Stimulated activated CD4-positive, alpha-beta T cell treated with anti-CD3 and anti-CD28 coated beads, Interleukin-4, amount 100 ng/mL, for 4 hours (primary cell): ENCODE measurements at regions not wholly inside any gene's neighbourhood (a gene's known extent, or its start where the extent isn't known, plus 50 kb on each side); places are given as distances from the start of the nearest gene placed in this dataset.

ENCODE experiments used
- DNase-seq, 2 experiments: peaks; one replicate each; pipeline ENCODE4 v3.0.0-alpha.2; 2020

- no peak for DNase-seq
Observed at GRCh38 chr20:23249541-23249940, 101.0 kb upstream of the NXT1 start.

- no peak for DNase-seq
Observed at GRCh38 chr20:23248461-23248882, 102.1 kb upstream of the NXT1 start.

DNA sequence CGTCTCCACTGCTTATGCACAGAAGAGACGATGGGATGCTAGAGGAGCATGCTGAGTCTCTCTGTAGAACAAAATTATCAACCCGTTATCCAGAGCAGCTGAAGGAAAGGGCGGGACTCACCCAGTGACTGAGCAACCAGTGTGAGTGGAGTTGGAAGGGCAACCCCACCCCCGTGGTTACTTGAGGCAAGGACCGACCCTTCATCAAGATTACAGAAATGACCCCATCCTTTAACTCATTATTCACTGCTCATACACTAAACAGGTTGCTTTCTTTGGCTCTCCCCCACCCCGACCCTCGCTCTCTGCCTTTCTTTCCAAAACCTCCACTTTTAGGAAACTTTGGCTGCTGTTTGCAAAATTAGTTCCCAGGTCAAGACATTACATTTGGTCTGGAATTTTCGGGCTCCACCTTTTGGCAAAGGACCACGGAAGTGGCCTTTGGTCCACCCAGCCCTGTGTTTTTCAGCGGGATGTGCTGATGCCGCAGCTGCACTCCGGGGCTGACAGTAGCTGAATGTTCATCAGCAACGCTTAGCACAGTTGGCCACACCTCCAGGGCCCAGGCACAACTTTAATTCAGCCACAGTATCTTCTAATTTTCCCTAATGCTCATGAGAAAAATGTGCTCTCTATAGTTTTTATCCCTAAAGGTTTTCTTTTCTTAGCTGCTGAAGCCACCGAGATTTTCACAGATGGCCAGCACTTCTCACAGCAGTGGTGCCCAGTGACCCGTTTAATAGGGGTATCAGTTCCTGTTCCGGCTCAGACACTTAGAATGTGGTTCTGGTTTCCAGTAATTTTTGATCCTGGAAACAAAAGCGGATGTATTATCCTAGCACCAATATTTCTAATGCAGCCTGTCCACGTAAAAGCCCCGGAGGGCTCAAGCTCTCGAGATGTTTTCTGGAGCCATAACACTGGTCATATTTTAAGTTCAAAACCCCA is 103.6 kb upstream of the NXT1 start:
- DNase-seq, result no peak

GRCh38 chr20:23245553-23246181 is 104.9 kb upstream of the NXT1 start:
- peak in 1 of 2 experiments; percentile 4 for DNase-seq

- DNase-seq, result no peak
Observed at GRCh38 chr20:23244916-23245552, 105.6 kb upstream of the NXT1 start.

GRCh38 chr20:23244156-23244915 is 106.3 kb upstream of the NXT1 start:
- no peak for DNase-seq

- DNase-seq, result no peak
Observed at GRCh38 chr20:23243791-23244155, 106.8 kb upstream of the NXT1 start.

DNA sequence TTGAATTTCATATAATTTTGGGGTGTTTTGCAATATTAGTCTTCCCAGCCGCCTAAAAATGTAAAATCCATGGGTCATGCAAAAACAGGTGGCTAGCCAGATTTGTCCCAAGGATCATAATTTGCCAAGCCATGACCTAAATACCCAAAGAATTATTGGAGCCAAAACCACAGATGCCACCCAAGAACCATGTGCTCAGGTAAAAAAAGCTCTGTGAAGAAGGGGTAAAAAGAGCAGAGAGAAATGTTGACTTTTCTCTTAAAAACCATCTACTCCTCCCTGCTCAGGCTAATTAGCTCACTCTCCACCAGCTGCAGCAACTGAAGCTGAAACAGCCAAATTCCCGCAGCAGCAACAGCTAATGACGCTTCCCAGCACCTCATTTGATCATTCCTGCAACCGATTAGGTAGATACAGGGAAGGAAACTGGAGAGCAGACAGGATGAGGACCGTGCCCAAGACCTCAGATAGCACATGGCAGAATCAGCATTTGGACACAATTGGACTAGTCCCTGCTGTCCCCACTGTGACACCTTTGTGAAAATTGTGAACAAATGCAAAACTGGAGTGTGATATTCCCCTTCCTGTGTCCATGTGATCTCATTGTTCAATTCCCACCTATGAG is 107.9 kb upstream of the NXT1 start:
- DNase-seq, result no peak

GRCh38 chr20:23242104-23242503 is 108.5 kb upstream of the NXT1 start:
- no peak for DNase-seq

GRCh38 chr20:23241416-23241815 is 109.2 kb upstream of the NXT1 start:
- DNase-seq, result no peak

DNA sequence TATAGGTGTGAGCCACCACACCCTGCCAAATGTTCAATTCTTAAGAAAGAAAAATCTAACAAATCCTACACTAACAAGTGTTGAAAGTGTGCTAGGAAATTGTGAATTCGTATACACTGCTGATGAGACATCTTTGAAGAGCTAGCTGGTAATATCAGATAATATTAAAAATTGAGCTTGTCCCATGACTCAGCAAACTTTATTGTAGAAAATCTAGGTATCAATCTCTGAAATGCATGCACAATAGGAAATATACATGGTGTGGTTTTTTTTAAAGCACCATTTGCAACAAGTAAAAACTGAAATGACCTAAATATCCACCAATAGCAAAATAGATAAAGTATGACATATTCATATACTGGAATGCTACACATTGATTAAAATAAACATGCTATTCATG is 110.1 kb upstream of the NXT1 start:
- DNase-seq, result no peak

DNA sequence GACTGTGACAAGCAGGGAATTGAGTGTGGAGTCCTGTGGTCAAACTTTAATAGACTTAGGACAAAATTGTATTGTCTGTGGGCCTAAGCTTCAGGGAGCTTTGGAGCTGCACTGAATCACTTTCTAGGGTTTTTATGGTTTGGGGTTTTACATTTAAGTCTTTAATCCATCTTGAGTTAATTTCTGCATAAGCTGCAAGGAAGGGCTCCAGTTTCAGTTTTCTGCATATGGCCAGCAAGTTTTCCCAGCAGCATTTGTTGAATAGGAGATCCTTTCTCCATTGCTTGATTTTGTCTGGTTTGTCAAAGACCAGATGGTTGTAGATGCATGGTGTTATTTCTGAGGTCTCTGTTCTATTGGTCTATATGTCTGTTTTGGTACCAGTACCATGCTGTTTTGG is 113.4 kb upstream of the NXT1 start:
- no peak for DNase-seq

GRCh38 chr20:23235173-23236027 is 115.2 kb upstream of the NXT1 start:
- DNase-seq, result peak in 1 of 2 experiments; percentile 7

DNA sequence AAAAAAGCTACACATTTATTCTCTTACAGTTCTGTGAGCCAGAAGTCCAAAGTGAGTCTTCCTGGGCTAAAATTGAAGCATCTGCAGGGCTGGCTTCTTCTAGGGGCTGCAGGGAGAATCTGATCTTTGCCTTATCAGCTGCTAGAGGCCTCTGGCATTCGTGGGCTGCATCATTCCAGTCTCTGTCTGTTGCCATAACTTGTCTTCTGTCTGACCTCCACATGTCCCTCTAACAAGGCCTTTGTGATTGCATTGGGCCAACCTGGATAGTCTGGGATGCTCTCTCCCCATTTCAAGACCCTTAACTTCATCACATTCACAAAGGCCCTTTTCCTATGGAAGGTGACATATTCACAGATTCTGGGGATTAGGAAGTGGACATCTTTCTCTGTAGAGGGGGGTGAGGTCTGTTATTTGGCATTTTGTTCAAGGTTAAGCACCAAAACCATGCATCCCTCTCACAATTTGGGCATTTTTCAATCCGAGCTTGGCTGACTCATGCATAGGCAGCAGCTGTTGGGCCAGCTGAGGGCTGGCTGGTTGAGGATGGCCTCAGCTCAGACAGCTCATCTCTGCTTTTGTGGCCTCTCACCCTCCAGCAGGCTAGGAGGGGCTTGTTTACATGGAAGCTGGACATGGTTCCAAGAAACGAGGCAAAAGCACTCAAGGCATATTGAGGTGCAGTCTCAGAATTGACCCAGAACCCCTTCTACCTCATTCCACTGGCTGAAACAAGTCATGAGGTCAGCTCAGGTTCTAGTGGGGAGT is 116.1 kb upstream of the NXT1 start:
- DNase-seq, result no peak

GRCh38 chr20:23233341-23233740 is 117.2 kb upstream of the NXT1 start:
- no peak for DNase-seq

DNA sequence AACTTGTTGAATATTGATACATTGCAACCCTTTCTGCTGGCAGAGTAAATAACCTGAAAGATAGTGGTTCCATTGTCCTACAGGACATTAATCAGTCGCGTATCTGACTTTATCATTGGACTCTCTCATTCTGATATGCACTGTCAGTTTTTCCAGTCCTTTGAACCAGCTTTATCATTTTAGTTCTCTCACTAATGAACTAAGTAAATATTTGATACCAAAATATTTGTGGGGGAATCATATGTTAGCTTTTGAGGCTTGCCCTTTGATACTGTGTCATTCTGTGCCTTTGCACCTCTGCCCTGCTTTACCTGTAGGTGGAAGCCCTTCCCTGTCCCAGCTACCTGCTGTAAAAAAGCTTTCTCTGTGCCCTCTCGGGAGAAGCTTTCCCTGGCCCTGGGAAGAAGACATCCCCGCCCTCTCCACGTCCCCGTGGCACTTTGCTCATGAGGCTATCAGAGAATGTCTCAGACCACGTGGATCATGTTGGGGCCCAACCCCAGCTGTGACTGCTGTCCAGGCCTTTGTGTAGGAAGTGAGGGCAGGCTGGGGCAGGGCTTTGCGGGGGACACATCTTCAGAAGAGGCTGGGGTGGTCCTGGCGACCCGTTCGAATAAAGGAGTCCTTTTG is 117.8 kb upstream of the NXT1 start:
- DNase-seq, result no peak

GRCh38 chr20:23232219-23232581 is 118.4 kb upstream of the NXT1 start:
- DNase-seq, result no peak

- no peak for DNase-seq
Observed at GRCh38 chr20:23231561-23232218, 118.9 kb upstream of the NXT1 start.

DNA sequence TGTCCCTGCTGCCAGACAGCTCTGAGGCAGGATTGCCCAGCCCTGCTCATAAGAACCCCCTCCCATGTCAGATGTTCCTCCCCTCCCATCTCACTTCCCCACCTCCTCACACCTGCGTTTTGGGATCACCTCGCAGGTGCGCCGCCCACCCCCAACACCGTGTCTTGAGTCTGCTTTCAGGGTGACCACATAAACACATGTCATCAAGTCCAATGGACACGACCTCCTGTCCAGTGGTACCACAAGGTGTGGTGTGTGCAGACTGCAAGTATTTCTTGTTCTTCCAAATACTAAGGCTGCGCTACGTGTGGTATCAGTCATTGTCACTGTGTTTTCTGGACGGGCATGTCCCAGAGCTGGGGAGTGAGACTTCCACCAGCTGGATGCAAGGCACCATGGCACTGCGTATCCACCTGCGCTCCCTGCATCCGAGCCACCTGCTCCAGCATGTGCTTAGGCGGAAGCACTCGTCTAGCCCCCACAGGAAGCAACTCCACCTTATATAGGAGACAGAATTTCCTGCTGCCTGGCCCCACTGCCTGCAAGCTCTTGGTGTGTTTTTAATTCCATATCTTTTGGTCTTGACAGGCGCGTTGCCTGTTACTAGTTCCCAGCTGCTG is 119.7 kb upstream of the NXT1 start:
- no peak for DNase-seq
